ENCODE measurements at regions not wholly inside any gene's neighbourhood (a gene's known extent, or its start where the extent isn't known, plus 50 kb on each side); places are given as distances from the start of the nearest gene placed in this dataset.

DNA sequence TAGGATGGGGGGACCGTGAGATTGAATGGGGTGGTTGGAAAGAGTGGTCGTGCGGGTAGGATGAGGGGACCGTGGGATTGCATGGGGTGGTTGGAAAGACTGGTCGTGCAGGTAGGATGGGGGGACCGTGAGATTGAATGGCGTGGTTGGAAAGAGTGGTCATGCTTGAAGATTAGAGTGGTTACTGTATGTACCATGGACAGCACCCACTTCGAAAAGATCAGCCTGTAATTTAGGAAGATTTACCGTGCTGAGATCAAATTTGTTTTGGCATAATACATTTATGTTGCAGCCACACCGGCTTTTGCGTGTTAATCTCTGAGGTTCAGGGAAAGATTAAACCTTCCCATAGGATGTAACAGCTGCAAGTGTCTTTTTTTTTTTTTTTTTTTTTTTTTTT is 495.2 kb upstream of the ADARB2 start:
- no peak overlapping the region for H3T11ph ChIP-seq (ENCODE audit: low read length)
- Mint-ChIP-seq H3K36me3 (ENCODE audit: insufficient read depth in 1 of 3, low read depth in 3 of 3) (no peaks in the 10 kb centered on the region), H3K27ac (no peak overlapping the region), H3K27me3 (ENCODE audit: low read depth) (no peaks in the 10 kb centered on the region), H3K4me1 (no peaks in the 10 kb centered on the region), H3K4me3 (no peak overlapping the region), H3K9me3 (no peaks in the 10 kb centered on the region)
- no peak overlapping the region for H2AFZ ChIP-seq (ENCODE audit: low read length)
- no CpG with 5 or more reads among the region's 11 CpGs for WGBS (ENCODE audit: extremely low coverage, insufficient read length, low lambda C conversion rate)
- no peak overlapping the region for H2BK12ac ChIP-seq (ENCODE audit: insufficient read length, low read depth, low read length)
- no peaks in the 10 kb centered on the region for H3K23me2 ChIP-seq (ENCODE audit: insufficient read length, low read depth, low read length, poor library complexity, severe bottlenecking)
- H3K79me1 ChIP-seq (ENCODE audit: insufficient read depth, low read depth, low read length, poor library complexity, severe bottlenecking), result no peaks in the 10 kb centered on the region
- H2AK5ac ChIP-seq (ENCODE audit: insufficient read length, low read length), result no peak overlapping the region
- no peak overlapping the region for H2BK120ac ChIP-seq (ENCODE audit: low read depth, low read length, poor library complexity, severe bottlenecking)
- TF ChIP-seq, protein P1, sequence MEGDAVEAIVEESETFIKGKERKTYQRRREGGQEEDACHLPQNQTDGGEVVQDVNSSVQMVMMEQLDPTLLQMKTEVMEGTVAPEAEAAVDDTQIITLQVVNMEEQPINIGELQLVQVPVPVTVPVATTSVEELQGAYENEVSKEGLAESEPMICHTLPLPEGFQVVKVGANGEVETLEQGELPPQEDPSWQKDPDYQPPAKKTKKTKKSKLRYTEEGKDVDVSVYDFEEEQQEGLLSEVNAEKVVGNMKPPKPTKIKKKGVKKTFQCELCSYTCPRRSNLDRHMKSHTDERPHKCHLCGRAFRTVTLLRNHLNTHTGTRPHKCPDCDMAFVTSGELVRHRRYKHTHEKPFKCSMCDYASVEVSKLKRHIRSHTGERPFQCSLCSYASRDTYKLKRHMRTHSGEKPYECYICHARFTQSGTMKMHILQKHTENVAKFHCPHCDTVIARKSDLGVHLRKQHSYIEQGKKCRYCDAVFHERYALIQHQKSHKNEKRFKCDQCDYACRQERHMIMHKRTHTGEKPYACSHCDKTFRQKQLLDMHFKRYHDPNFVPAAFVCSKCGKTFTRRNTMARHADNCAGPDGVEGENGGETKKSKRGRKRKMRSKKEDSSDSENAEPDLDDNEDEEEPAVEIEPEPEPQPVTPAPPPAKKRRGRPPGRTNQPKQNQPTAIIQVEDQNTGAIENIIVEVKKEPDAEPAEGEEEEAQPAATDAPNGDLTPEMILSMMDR (conservative IDR thresholded peaks at IDR 0.05), result no peak
- H3K4me1 ChIP-seq (ENCODE audit: insufficient read depth, low read length), result no peaks in the 10 kb centered on the region
- H3K14ac ChIP-seq (ENCODE audit: insufficient read depth, low read length), result no peak overlapping the region
- no peak overlapping the region for H3K56ac ChIP-seq (ENCODE audit: insufficient read length, low read depth, low read length)
- no peak overlapping the region for H3K23ac ChIP-seq (ENCODE audit: insufficient read length, low read depth, low read length)
- no peak overlapping the region for H2BK15ac ChIP-seq (ENCODE audit: low read depth, low read length)
- H2BK5ac ChIP-seq (ENCODE audit: insufficient read length, low read length), result no peak overlapping the region
- H3K27ac ChIP-seq (ENCODE audit: insufficient read length, low read depth, low read length), result no peak overlapping the region
- no peaks in the 10 kb centered on the region for H3K9me3 ChIP-seq (ENCODE audit: control insufficient read depth, low read depth, low read length)
- no peak overlapping the region for H4K8ac ChIP-seq (replicated peaks; ENCODE audit: insufficient read length, low read depth, low read length)
- no peak for DNase-seq
- H3K4ac ChIP-seq (ENCODE audit: low read depth, low read length), result no peak overlapping the region
- H3K79me2 ChIP-seq (ENCODE audit: insufficient read depth, low read length), result no peaks in the 10 kb centered on the region
- H4K5ac ChIP-seq (ENCODE audit: insufficient read length, low read depth, low read length), result no peak overlapping the region
- no peak overlapping the region for H3K4me2 ChIP-seq (ENCODE audit: insufficient read depth, insufficient read length, low read length)
- no peak overlapping the region for H3K18ac ChIP-seq (ENCODE audit: insufficient read length, low read depth, low read length)
- H2BK20ac ChIP-seq (ENCODE audit: low read depth, low read length, poor library complexity, severe bottlenecking), result no peak overlapping the region
- no peaks in the 10 kb centered on the region for H4K20me1 ChIP-seq (ENCODE audit: control insufficient read depth, insufficient read depth, insufficient read length)
- no peaks in the 10 kb centered on the region for H3K27me3 ChIP-seq (ENCODE audit: insufficient read depth, low read length)
- H4K91ac ChIP-seq (ENCODE audit: insufficient read length, low read depth, low read length), result no peak overlapping the region
- H3K9ac ChIP-seq (ENCODE audit: extremely low read depth, insufficient read length, low read length), result no peak overlapping the region
